Body of pancreas (tissue), 4 donors: ENCODE measurements at regions not wholly inside any gene's neighbourhood (a gene's known extent, or its start where the extent isn't known, plus 50 kb on each side); places are given as distances from the start of the nearest gene placed in this dataset.

Experiments
- POLR2A ChIP-seq, 3 donors: fragments of 450-650 bp; IDR thresholded peaks; one replicate each; pipeline ENCODE4 v1.6.1; 2016; ENCODE audit warnings: antibody characterized with exemption in 3 of 3, mild to moderate bottlenecking in 2 of 3
- TF ChIP-seq, protein P1 (sequence below), 7 experiments: fragments of 450-650 bp in 4 of 7; fragments of 200-600 bp in 3 of 7; sonication (generic) in 3 of 7; IDR thresholded peaks; one replicate each; pipeline ENCODE4 v1.5.1; 2016 to 2019; ENCODE audit warnings: antibody characterized with exemption in 7 of 7

DNA sequence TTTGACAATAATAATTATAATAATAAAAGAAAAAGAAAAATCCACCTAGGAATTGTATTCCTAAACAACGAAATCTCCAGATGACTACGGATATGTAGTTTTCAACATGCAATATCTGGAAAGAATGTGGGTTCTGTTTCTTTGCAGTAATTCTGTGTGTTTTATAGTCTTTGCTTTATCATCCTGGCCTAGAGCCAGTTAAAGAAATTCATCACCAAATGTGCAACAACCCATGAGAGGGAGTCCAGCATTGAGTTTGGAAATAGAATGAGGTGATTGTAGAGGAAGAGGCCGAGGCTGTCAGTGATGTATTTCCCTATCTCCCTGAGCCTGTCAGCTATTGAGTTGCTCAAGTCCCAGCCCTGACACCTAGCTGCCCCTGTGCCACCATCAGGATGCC is 200.5 kb upstream of the DCN start:
- TF ChIP-seq, protein P1, sequence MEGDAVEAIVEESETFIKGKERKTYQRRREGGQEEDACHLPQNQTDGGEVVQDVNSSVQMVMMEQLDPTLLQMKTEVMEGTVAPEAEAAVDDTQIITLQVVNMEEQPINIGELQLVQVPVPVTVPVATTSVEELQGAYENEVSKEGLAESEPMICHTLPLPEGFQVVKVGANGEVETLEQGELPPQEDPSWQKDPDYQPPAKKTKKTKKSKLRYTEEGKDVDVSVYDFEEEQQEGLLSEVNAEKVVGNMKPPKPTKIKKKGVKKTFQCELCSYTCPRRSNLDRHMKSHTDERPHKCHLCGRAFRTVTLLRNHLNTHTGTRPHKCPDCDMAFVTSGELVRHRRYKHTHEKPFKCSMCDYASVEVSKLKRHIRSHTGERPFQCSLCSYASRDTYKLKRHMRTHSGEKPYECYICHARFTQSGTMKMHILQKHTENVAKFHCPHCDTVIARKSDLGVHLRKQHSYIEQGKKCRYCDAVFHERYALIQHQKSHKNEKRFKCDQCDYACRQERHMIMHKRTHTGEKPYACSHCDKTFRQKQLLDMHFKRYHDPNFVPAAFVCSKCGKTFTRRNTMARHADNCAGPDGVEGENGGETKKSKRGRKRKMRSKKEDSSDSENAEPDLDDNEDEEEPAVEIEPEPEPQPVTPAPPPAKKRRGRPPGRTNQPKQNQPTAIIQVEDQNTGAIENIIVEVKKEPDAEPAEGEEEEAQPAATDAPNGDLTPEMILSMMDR (IDR thresholded peaks at IDR 0.05), result no peak
- no peak for TF ChIP-seq POLR2A (IDR thresholded peaks at IDR 0.05)
